ENCODE measurements at regions not wholly inside any gene's neighbourhood (a gene's known extent, or its start where the extent isn't known, plus 50 kb on each side); places are given as distances from the start of the nearest gene placed in this dataset.

- H3K4me1 ChIP-seq: no peaks in the 10 kb centered on the region
- H3K4me2 ChIP-seq (ENCODE audit: low read length): no peak overlapping the region
- no peak overlapping the region for H2AFZ ChIP-seq
- no peak overlapping the region for H3K27ac ChIP-seq
- no peaks in the 10 kb centered on the region for H3K27me3 ChIP-seq (ENCODE audit: control insufficient read depth, insufficient read depth, low read length)
- no peak overlapping the region for H3K9ac ChIP-seq
- TF ChIP-seq CTCF (IDR thresholded peaks at IDR 0.05): no peak
- H3K4me3 ChIP-seq (ENCODE audit: low read depth, low read length): no peak overlapping the region
- no peaks in the 10 kb centered on the region for H3K9me3 ChIP-seq (ENCODE audit: control insufficient read depth, low read length)
- no peaks in the 10 kb centered on the region for H3K79me2 ChIP-seq
- no peaks in the 10 kb centered on the region for H3K36me3 ChIP-seq (ENCODE audit: control insufficient read depth, insufficient read depth, low read length)
Measured at GRCh38 chr10:83459124-83459523, 680.2 kb upstream of the GHITM start.

DNA sequence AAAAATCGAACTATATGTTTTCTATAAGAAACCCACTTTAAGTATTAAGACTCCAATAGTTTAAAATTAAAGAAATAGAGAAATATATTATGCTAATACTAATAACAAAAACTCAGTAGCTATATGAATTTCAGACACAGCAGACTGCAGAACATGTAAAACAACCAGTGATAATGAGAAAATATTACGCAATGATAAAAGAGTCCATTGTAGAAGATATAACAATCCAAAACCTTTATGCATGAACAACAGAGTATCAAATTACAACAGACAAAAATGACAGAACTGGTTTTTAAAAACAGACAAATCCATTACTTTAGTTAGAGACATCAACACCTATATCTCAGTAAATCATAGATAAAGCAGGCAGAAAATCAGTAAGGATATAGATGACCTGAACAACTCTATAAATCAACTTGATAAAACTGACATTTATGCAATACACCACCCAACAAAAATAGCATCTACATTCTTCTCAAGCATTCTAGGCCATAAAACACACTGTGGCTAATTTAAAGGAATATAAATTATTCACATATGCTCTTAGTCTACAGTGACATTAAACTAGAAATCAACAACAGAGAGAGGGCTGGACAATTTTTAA lies 669.5 kb upstream of the GHITM start:
- no peak for TF ChIP-seq CTCF (IDR thresholded peaks at IDR 0.05)

GRCh38 chr10:83476211-83476610 lies 663.1 kb upstream of the GHITM start:
- Histone ChIP-seq H3K27me3 (ENCODE audit: control insufficient read depth, insufficient read depth, low read length) (no peaks in the 10 kb centered on the region), H3K9ac (no peak overlapping the region), H3K27ac (no peak overlapping the region), H3K79me2 (no peaks in the 10 kb centered on the region), H3K4me1 (no peaks in the 10 kb centered on the region), H3K4me2 (ENCODE audit: low read length) (no peak overlapping the region), H3K36me3 (ENCODE audit: control insufficient read depth, insufficient read depth, low read length) (no peaks in the 10 kb centered on the region), H3K4me3 (ENCODE audit: low read depth, low read length) (no peak overlapping the region), H3K9me3 (ENCODE audit: control insufficient read depth, low read length) (no peaks in the 10 kb centered on the region), H2AFZ (no peak overlapping the region)
- TF ChIP-seq CTCF (IDR thresholded peaks at IDR 0.05): no peak

More for the DNA sequence above, 669.5 kb upstream of the GHITM start:
- H3K36me3 ChIP-seq (ENCODE audit: control insufficient read depth, insufficient read depth, low read length): no peaks in the 10 kb centered on the region
- H3K4me2 ChIP-seq (ENCODE audit: low read length): no peak overlapping the region
- no peaks in the 10 kb centered on the region for H3K4me1 ChIP-seq
- no peaks in the 10 kb centered on the region for H3K9me3 ChIP-seq (ENCODE audit: control insufficient read depth, low read length)
- H3K79me2 ChIP-seq: no peaks in the 10 kb centered on the region
- H3K4me3 ChIP-seq (ENCODE audit: low read depth, low read length): no peak overlapping the region
- no peak overlapping the region for H3K27ac ChIP-seq
- H3K9ac ChIP-seq: no peak overlapping the region
- no peaks in the 10 kb centered on the region for H3K27me3 ChIP-seq (ENCODE audit: control insufficient read depth, insufficient read depth, low read length)
- no peak overlapping the region for H2AFZ ChIP-seq

DNA sequence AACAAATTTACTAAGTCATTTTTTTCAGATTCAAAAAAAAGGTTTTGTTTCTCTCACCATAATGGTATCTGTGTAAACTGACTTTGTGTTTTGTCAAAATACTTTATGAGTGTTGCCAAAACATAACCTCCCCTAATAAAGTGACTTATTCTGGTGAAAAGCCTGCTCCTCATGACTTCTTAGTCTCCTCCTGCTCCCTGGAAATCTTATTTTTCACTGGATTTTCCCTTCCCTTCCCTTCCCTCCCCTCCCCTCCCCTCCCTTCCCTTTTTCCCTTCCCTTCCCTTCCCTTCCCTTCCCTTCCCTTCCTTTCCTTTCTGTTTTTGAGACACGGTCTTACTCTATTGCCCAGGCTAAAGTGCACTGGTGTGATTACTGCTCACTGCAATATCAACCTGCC lies 650.1 kb upstream of the GHITM start:
- Histone ChIP-seq H2AFZ (no peak overlapping the region), H3K4me3 (ENCODE audit: low read depth, low read length) (no peak overlapping the region), H3K4me1 (no peaks in the 10 kb centered on the region), H3K4me2 (ENCODE audit: low read length) (no peak overlapping the region), H3K36me3 (ENCODE audit: control insufficient read depth, insufficient read depth, low read length) (no peaks in the 10 kb centered on the region), H3K9ac (no peak overlapping the region), H3K27ac (no peak overlapping the region), H3K27me3 (ENCODE audit: control insufficient read depth, insufficient read depth, low read length) (no peaks in the 10 kb centered on the region), H3K9me3 (ENCODE audit: control insufficient read depth, low read length) (no peaks in the 10 kb centered on the region), H3K79me2 (no peaks in the 10 kb centered on the region)
- no peak for TF ChIP-seq CTCF (IDR thresholded peaks at IDR 0.05)

GRCh38 chr10:83492004-83492403 lies 647.3 kb upstream of the GHITM start:
- H3K27ac ChIP-seq: no peak overlapping the region
- no peaks in the 10 kb centered on the region for H3K27me3 ChIP-seq (ENCODE audit: control insufficient read depth, insufficient read depth, low read length)
- no peaks in the 10 kb centered on the region for H3K9me3 ChIP-seq (ENCODE audit: control insufficient read depth, low read length)
- no peaks in the 10 kb centered on the region for H3K4me1 ChIP-seq
- H3K4me2 ChIP-seq (ENCODE audit: low read length): no peak overlapping the region
- H3K9ac ChIP-seq: no peak overlapping the region
- H3K79me2 ChIP-seq: no peaks in the 10 kb centered on the region
- no peak for TF ChIP-seq CTCF (IDR thresholded peaks at IDR 0.05)
- H3K36me3 ChIP-seq (ENCODE audit: control insufficient read depth, insufficient read depth, low read length): no peaks in the 10 kb centered on the region
- H3K4me3 ChIP-seq (ENCODE audit: low read depth, low read length): no peak overlapping the region
- no peak overlapping the region for H2AFZ ChIP-seq

Data from parathyroid adenoma (tissue), 2 donors.